ENCODE measurements at regions not wholly inside any gene's neighbourhood (a gene's known extent, or its start where the extent isn't known, plus 50 kb on each side); places are given as distances from the start of the nearest gene placed in this dataset.

GRCh38 chr21:16007943-16008342, 278.2 kb downstream of the USP25 start:
- TF ChIP-seq POLR2A (IDR thresholded peaks at IDR 0.05) (no peak), CTCF (IDR thresholded peaks at IDR 0.05) (no peak)
